ENCODE measurements at regions not wholly inside any gene's neighbourhood (a gene's known extent, or its start where the extent isn't known, plus 50 kb on each side); places are given as distances from the start of the nearest gene placed in this dataset.

DNA sequence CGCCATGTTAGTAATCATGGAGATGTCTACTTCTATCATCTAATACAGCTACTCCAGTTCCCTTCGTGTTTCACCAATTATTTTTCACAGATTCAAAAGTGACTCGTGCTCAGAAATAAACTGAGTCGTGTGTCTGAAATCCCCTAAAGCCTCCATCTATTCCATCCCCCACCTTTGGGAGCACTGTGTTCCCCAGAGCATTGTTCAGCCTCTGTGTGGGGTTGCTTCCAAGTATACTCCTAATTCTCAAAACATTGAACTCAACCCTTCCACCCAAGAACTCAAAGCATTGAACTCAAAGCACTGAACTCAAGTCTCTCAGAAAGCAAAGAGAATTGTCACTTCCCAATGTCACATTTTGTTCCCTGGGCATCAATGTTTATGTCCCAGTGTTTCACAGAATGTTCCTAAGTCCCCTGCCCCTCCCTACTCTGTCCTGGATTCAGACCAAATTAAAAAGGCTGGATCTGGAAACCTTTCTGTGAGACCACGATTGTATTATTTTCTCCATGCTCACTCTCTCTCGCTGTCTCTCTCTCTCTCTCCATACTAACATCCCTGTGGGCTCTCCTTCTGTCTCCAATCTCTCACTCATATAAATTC lies 138.5 kb upstream of the QRFPR start:
- TF ChIP-seq POLR2A (IDR thresholded peaks at IDR 0.05; ENCODE audit: low read length) (no peak), GATA1 (IDR thresholded peaks at IDR 0.05; ENCODE audit: low read depth, low read length) (no peak)

Data from erythroblast (primary cell).